Type B pancreatic cell (in vitro differentiated cells): ENCODE measurements at regions not wholly inside any gene's neighbourhood (a gene's known extent, or its start where the extent isn't known, plus 50 kb on each side); places are given as distances from the start of the nearest gene placed in this dataset.
A peak's percentile ranks its signal among the peaks of the same experiment; 100 is the strongest.

ENCODE experiments used
- DNase-seq: peaks from one replicate; pipeline ENCODE4 v3.0.0; 2021; ENCODE audit warnings: mixed read lengths; ENCODE audit not compliant: unreplicated experiment; ENCODE audit errors: extremely low spot score
- H3K27ac Mint-ChIP-seq: 2 replicates; pipeline ENCODE4 v1.8.0; 2021; ENCODE audit warnings: mild to moderate bottlenecking, mixed read lengths
- H3K27me3 Mint-ChIP-seq: 2 replicates; pipeline ENCODE4 v1.8.0; 2021; ENCODE audit warnings: mixed read lengths
- H3K36me3 Mint-ChIP-seq: 2 replicates; pipeline ENCODE4 v1.8.0; 2021; ENCODE audit warnings: mixed read lengths
- H3K4me1 Mint-ChIP-seq: one replicate; pipeline ENCODE4 v1.8.0; 2021; ENCODE audit warnings: mixed read lengths; ENCODE audit not compliant: unreplicated experiment
- H3K4me3 Mint-ChIP-seq: 2 replicates; pipeline ENCODE4 v1.8.0; 2021; ENCODE audit warnings: mild to moderate bottlenecking, mixed read lengths
- H3K9me3 Mint-ChIP-seq: 2 replicates; pipeline ENCODE4 v1.8.0; 2021; ENCODE audit warnings: mixed read lengths
- TF ChIP-seq, protein P1 (sequence below): fragments of 200-600 bp; sonication (generic); conservative IDR thresholded peaks from 2 replicates; pipeline ENCODE4 v1.5.0; 2021; ENCODE audit warnings: antibody characterized with exemption, mild to moderate bottlenecking

DNA sequence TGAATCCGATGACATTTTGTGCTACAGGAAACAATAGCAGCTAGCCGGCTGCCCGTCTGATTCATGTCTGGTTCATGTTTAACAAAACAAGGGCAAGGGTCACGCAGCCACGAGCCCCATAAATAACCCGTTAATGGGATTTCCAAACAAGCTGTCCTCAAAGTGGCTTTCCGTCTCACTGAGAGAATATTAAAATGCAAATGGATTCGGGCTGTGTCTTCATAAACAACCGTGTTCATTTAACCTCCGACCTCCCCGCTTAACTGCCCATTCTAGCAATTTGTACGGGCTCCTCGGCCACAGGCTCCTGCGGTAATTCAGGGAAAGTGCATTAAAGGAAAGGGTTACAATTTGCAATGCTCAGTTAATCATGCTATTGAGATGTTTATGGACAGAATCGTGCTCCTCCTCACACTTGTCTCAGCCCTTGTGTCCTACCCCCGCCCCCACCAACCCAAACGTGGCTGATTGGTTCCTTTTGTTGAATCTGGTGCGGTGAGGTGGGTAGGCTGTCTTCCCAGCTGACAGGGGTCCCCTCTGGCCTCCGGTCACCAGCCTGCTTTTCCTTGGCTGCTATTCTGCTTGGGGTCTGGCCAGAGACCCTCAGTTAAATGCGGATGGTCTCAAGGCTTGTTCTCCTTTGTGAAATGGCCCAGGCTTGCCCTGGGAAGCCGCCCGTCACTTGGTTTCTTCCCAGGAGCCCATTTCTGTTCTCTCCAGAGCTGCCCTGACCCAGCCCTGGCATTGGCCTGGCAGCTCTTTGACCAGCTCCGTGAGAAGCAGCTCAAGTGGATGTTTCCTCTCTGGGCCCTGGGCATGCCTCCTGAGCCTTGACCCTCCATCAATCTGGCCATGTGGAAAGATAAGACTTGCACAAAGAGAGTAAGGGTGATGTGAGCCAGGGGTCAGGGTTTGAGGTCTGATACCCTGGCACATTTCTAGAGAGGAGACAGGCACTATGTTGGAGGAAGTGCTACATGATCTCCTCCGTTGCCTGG is 200.7 kb upstream of the POU3F1 start:
- Mint-ChIP-seq H3K9me3 (no peaks in the 10 kb centered on the region), H3K36me3 (no peaks in the 10 kb centered on the region), H3K27me3 (peaks cover 71% of the 10 kb centered on the region), H3K4me3 (peak overlapping the region; percentile 49), H3K27ac (no peak overlapping the region), H3K4me1 (peaks cover 21% of the 10 kb centered on the region)
- DNase-seq = no peak
- TF ChIP-seq, protein P1, sequence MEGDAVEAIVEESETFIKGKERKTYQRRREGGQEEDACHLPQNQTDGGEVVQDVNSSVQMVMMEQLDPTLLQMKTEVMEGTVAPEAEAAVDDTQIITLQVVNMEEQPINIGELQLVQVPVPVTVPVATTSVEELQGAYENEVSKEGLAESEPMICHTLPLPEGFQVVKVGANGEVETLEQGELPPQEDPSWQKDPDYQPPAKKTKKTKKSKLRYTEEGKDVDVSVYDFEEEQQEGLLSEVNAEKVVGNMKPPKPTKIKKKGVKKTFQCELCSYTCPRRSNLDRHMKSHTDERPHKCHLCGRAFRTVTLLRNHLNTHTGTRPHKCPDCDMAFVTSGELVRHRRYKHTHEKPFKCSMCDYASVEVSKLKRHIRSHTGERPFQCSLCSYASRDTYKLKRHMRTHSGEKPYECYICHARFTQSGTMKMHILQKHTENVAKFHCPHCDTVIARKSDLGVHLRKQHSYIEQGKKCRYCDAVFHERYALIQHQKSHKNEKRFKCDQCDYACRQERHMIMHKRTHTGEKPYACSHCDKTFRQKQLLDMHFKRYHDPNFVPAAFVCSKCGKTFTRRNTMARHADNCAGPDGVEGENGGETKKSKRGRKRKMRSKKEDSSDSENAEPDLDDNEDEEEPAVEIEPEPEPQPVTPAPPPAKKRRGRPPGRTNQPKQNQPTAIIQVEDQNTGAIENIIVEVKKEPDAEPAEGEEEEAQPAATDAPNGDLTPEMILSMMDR = no peak

DNA sequence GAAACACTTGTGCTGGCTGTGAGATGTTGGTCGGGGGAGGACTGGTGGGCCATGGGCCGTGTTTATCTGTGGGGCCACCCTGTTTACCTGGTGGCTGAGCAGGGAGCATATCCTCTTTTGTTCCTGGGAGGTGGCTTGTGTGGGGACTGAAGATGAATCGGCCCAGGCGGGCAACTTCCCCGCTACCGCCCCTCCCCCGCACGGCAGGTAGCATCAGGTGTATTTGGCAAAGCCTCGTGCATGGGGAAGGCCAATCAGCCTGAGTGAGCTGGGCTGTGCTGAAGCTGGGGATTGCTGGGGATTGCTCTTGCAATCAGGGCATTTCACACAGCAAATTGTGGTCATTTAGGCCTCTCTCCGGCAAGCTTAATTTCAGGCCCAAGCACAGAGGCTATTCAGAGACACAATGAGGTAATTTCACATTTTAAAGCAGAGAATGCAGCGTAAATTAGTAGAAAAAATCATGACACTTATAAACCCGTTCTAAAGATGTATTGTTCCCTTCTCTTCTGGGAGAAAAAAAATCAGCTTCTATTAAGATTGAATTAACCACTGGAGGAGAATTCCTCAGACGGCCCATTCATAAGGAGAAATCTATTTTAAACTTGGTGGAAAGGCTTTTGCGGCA is 197.7 kb upstream of the POU3F1 start:
- TF ChIP-seq, protein P1 = no peak
- no peaks in the 10 kb centered on the region for H3K36me3 Mint-ChIP-seq
- H3K27me3 Mint-ChIP-seq = peaks cover 60% of the 10 kb centered on the region
- peaks cover 21% of the 10 kb centered on the region for H3K4me1 Mint-ChIP-seq
- no peak overlapping the region for H3K4me3 Mint-ChIP-seq
- no peaks in the 10 kb centered on the region for H3K9me3 Mint-ChIP-seq
- no peak overlapping the region for H3K27ac Mint-ChIP-seq
- no peak for DNase-seq

DNA sequence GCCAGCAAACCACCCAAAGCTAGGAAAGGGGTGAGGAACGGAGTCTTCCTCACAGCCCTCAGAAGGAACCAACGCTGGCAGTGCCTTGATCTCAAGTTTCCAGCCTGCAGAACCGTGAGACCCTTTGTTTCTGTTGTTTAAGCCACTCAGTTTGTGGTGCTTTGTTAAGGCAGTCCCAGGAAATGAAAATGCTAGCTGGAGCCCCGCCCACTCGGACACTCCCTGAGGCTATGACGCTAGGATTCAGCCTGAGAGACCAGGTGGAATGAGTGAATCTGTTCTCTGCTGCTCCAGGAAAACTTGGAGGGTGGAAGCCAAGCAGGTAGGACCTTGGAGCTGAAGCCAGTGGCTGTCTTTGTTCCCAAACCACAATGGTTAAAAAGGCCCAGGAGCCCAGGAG is 196.5 kb upstream of the POU3F1 start:
- Mint-ChIP-seq H3K4me3 (no peak overlapping the region), H3K27me3 (peaks cover 48% of the 10 kb centered on the region), H3K9me3 (no peaks in the 10 kb centered on the region), H3K4me1 (peaks cover 21% of the 10 kb centered on the region), H3K36me3 (no peaks in the 10 kb centered on the region), H3K27ac (no peak overlapping the region)
- TF ChIP-seq, protein P1 = no peak
- DNase-seq = no peak

DNA sequence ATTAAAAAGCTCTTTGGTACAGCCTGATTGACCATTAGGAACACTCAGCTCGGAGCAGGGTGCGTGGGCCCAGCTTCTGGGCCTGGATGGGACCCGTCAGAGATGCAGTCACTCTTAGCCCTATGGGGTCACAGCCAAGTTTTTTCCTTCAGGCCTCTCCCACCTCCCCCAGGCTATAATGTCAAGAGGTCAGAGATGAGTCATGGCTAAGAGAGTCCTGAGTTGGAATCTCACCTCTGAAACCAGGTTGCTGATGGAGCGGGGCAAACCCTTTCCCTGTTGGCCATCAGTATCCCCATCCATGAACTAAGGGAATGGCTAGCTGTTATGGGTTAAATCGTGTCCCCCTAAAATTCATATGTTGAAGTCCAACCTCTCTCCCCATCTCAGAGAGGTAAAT is 195.9 kb upstream of the POU3F1 start:
- DNase-seq = no peak
- H3K4me3 Mint-ChIP-seq = no peak overlapping the region
- peaks cover 46% of the 10 kb centered on the region for H3K27me3 Mint-ChIP-seq
- no peaks in the 10 kb centered on the region for H3K9me3 Mint-ChIP-seq
- H3K27ac Mint-ChIP-seq = no peak overlapping the region
- no peaks in the 10 kb centered on the region for H3K36me3 Mint-ChIP-seq
- TF ChIP-seq, protein P1 = no peak
- H3K4me1 Mint-ChIP-seq = peaks cover 18% of the 10 kb centered on the region

DNA sequence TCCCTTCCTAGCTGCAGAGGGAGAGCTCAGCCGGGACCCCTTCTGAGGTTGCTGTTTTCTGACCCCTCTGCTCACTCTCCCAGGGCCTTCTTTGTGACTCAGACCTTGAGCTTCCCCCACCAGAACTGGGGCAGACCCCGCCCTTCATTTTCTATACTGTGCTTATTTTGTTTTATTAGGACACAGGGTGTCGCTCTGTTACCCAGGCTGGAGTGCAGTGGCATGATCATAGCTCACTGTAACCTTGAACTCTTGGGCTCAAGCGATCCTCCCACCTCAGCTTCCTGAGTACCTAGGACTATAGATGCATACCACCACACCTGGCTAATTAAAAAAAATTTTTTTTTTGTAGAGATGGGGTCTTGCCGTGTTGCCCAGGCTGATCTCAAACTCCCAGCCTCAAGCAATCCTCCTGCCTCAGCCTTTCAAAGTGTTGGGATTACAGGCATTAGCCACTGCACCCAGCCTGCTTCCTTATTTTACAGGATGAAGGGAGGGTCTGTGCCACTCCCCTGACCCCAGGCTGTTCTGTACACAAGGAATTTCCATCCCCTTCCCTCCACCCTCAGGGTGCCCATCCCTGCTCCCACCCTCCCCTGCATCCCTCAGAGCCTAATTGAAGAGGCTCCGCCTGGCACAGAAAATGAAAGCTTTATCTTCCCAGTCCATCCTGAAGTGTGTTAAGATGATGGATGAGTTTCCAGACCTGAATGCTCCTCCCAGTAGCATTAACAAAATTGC is 195.2 kb upstream of the POU3F1 start:
- Mint-ChIP-seq H3K27me3 (peaks cover 46% of the 10 kb centered on the region), H3K4me1 (peaks cover 10% of the 10 kb centered on the region), H3K27ac (peak overlapping the region; percentile 42), H3K36me3 (no peaks in the 10 kb centered on the region), H3K9me3 (no peaks in the 10 kb centered on the region), H3K4me3 (no peak overlapping the region)
- no peak for DNase-seq
- TF ChIP-seq, protein P1 = no peak
